HepG2 (cell line): ENCODE measurements at regions not wholly inside any gene's neighbourhood (a gene's known extent, or its start where the extent isn't known, plus 50 kb on each side); places are given as distances from the start of the nearest gene placed in this dataset.

Experiments
- CCAR2 ChIP-seq: fragments of 200-400 bp; formaldehyde crosslinking; optimal IDR thresholded peaks from 2 replicates; pipeline ENCODE3; 2018; ENCODE audit warnings: low read depth, mild to moderate bottlenecking, low read length, moderate library complexity
- NFYB ChIP-seq: sonication (generic); formaldehyde crosslinking; IDR thresholded peaks from 2 replicates; pipeline ENCODE4 v1.4.0; 2020; ENCODE audit warnings: missing genetic modification reagents
- THAP8 ChIP-seq: sonication (generic); formaldehyde crosslinking; IDR thresholded peaks from 2 replicates; pipeline ENCODE4 v1.5.1; 2020; ENCODE audit warnings: missing genetic modification reagents, mild to moderate bottlenecking, borderline replicate concordance
- YY1 ChIP-seq: IDR thresholded peaks from 2 replicates; pipeline ENCODE4 v1.6.1; 2011; ENCODE audit warnings: low read length, low read depth, moderate library complexity, mild to moderate bottlenecking; ENCODE audit not compliant: insufficient read depth, insufficient replicate concordance
- ZNF282 ChIP-seq: fragments of 450-650 bp; IDR thresholded peaks from 2 replicates; pipeline ENCODE4 v1.6.1; 2018; ENCODE audit not compliant: partially characterized antibody
- ZNF30 ChIP-seq: sonication (generic); formaldehyde crosslinking; IDR thresholded peaks from 2 replicates; pipeline ENCODE4 v1.5.0; 2020; ENCODE audit warnings: mild to moderate bottlenecking, missing genetic modification reagents
- ZNF546 ChIP-seq: sonication (generic); formaldehyde crosslinking; conservative IDR thresholded peaks from 2 replicates; pipeline ENCODE4 v1.8.1; 2023; ENCODE audit warnings: mild to moderate bottlenecking, missing genetic modification reagents
- ZNF879 ChIP-seq: sonication (generic); formaldehyde crosslinking; IDR thresholded peaks from 2 replicates; pipeline ENCODE4 v1.8.1; 2023; ENCODE audit warnings: missing genetic modification reagents

GRCh38 chr14:83780321-83780720 is 1749.6 kb upstream of the FLRT2 start:
- TF ChIP-seq ZNF546 (CRISPR knock-in tag) (no peak), ZNF879 (no peak), CCAR2 (no peak), ZNF282 (no peak), YY1 (no peak), NFYB (no peak), ZNF30 (no peak), THAP8 (CRISPR knock-in tag) (no peak)
